ENCODE measurements at regions not wholly inside any gene's neighbourhood (a gene's known extent, or its start where the extent isn't known, plus 50 kb on each side); places are given as distances from the start of the nearest gene placed in this dataset.

DNA sequence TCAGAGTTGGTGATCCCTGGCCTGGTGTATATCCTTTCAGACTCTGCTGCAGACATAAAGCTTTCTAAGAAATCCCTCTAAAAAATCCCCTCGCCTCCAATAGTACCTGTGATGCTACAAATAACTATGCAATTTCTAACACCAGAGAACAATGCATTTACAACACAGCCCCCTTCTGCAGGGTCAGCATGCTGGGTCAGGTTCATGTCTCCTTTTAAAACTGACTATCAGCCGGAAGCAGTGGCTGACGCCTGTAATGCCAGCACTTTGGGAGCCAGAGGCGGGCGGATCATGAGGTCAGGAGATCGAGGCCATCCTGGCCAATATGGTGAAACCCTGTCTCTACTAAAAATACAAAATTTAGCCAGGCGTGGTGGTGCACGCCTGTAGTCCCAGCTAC, 77.0 kb upstream of the SPATA12 start (continued):
- TF ChIP-seq, protein P1, sequence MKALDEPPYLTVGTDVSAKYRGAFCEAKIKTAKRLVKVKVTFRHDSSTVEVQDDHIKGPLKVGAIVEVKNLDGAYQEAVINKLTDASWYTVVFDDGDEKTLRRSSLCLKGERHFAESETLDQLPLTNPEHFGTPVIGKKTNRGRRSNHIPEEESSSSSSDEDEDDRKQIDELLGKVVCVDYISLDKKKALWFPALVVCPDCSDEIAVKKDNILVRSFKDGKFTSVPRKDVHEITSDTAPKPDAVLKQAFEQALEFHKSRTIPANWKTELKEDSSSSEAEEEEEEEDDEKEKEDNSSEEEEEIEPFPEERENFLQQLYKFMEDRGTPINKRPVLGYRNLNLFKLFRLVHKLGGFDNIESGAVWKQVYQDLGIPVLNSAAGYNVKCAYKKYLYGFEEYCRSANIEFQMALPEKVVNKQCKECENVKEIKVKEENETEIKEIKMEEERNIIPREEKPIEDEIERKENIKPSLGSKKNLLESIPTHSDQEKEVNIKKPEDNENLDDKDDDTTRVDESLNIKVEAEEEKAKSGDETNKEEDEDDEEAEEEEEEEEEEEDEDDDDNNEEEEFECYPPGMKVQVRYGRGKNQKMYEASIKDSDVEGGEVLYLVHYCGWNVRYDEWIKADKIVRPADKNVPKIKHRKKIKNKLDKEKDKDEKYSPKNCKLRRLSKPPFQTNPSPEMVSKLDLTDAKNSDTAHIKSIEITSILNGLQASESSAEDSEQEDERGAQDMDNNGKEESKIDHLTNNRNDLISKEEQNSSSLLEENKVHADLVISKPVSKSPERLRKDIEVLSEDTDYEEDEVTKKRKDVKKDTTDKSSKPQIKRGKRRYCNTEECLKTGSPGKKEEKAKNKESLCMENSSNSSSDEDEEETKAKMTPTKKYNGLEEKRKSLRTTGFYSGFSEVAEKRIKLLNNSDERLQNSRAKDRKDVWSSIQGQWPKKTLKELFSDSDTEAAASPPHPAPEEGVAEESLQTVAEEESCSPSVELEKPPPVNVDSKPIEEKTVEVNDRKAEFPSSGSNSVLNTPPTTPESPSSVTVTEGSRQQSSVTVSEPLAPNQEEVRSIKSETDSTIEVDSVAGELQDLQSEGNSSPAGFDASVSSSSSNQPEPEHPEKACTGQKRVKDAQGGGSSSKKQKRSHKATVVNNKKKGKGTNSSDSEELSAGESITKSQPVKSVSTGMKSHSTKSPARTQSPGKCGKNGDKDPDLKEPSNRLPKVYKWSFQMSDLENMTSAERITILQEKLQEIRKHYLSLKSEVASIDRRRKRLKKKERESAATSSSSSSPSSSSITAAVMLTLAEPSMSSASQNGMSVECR (CRISPR knock-in tag; IDR thresholded peaks at IDR 0.05; ENCODE audit: borderline replicate concordance), result no peak
- TF ChIP-seq ZNF423 (CRISPR knock-in tag; IDR thresholded peaks at IDR 0.05) (no peak), FOXJ3 (CRISPR knock-in tag; IDR thresholded peaks at IDR 0.05; ENCODE audit: borderline replicate concordance) (no peak), NR1H2 (CRISPR knock-in tag; IDR thresholded peaks at IDR 0.05) (no peak), TP53 (CRISPR knock-in tag; IDR thresholded peaks at IDR 0.05) (no peak), EMX1 (CRISPR knock-in tag; IDR thresholded peaks at IDR 0.05) (no peak)
- TF ChIP-seq, protein P2, sequence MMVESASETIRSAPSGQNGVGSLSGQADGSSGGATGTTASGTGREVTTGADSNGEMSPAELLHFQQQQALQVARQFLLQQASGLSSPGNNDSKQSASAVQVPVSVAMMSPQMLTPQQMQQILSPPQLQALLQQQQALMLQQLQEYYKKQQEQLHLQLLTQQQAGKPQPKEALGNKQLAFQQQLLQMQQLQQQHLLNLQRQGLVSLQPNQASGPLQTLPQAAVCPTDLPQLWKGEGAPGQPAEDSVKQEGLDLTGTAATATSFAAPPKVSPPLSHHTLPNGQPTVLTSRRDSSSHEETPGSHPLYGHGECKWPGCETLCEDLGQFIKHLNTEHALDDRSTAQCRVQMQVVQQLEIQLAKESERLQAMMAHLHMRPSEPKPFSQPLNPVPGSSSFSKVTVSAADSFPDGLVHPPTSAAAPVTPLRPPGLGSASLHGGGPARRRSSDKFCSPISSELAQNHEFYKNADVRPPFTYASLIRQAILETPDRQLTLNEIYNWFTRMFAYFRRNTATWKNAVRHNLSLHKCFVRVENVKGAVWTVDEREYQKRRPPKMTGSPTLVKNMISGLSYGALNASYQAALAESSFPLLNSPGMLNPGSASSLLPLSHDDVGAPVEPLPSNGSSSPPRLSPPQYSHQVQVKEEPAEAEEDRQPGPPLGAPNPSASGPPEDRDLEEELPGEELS (CRISPR knock-in tag; IDR thresholded peaks at IDR 0.05), result no peak
- TF ChIP-seq, protein P3, sequence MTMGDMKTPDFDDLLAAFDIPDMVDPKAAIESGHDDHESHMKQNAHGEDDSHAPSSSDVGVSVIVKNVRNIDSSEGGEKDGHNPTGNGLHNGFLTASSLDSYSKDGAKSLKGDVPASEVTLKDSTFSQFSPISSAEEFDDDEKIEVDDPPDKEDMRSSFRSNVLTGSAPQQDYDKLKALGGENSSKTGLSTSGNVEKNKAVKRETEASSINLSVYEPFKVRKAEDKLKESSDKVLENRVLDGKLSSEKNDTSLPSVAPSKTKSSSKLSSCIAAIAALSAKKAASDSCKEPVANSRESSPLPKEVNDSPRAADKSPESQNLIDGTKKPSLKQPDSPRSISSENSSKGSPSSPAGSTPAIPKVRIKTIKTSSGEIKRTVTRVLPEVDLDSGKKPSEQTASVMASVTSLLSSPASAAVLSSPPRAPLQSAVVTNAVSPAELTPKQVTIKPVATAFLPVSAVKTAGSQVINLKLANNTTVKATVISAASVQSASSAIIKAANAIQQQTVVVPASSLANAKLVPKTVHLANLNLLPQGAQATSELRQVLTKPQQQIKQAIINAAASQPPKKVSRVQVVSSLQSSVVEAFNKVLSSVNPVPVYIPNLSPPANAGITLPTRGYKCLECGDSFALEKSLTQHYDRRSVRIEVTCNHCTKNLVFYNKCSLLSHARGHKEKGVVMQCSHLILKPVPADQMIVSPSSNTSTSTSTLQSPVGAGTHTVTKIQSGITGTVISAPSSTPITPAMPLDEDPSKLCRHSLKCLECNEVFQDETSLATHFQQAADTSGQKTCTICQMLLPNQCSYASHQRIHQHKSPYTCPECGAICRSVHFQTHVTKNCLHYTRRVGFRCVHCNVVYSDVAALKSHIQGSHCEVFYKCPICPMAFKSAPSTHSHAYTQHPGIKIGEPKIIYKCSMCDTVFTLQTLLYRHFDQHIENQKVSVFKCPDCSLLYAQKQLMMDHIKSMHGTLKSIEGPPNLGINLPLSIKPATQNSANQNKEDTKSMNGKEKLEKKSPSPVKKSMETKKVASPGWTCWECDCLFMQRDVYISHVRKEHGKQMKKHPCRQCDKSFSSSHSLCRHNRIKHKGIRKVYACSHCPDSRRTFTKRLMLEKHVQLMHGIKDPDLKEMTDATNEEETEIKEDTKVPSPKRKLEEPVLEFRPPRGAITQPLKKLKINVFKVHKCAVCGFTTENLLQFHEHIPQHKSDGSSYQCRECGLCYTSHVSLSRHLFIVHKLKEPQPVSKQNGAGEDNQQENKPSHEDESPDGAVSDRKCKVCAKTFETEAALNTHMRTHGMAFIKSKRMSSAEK (CRISPR knock-in tag; IDR thresholded peaks at IDR 0.05; ENCODE audit: borderline replicate concordance), result no peak

DNA sequence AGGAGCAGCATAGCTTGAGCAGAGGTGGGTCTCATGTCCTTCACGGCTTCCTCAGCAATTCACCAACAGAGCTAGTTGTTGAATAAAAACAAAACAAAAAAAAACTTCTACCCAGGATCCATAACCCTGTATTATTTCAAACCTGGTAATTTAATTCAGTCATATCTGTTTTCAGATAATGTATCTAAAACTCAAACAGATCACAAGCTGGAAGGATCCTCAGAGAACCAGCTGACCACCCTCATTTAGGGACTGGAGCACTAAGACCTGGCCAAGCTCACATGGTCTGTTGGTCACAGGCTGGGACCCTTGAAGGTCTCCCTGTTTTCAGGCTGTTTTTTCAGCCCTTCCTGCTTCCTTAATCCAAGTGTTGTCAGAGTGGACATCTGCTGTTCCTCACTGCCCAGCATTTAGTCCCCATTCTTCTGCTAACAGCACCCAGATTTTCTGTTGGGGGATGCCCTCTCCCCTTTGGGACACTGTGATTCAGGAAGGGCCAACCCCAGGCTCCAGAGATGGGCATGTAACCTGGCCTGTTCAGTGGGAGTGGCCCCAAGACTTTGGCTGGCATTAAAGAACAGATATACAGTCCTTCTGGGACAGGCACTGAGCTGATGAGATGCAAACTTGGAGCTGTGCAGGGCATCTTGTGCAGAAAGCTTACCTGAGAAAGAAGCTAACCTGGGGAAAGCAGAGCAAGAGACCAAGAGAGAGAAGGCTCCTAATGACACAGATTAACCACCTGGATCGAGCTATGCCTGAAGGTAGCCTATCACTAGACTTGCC, 78.8 kb upstream of the SPATA12 start:
- H3K27me3 Mint-ChIP-seq (ENCODE audit: low read depth), result no peaks in the 10 kb centered on the region
- no peaks in the 10 kb centered on the region for H3K36me3 Mint-ChIP-seq
- POLR2A ChIA-PET, result no interaction called here
- no peak overlapping the region for H3K27ac Mint-ChIP-seq
- H3K4me3 Mint-ChIP-seq, result no peak overlapping the region
- H3K9me3 Mint-ChIP-seq, result no peaks in the 10 kb centered on the region
- no peak for DNase-seq (ENCODE audit: low spot score)
- H3K4me1 Mint-ChIP-seq, result peaks cover 13% of the 10 kb centered on the region
- ATAC-seq, result no peak
- CTCF ChIA-PET, result no interaction called here
- TF ChIP-seq, protein P4, sequence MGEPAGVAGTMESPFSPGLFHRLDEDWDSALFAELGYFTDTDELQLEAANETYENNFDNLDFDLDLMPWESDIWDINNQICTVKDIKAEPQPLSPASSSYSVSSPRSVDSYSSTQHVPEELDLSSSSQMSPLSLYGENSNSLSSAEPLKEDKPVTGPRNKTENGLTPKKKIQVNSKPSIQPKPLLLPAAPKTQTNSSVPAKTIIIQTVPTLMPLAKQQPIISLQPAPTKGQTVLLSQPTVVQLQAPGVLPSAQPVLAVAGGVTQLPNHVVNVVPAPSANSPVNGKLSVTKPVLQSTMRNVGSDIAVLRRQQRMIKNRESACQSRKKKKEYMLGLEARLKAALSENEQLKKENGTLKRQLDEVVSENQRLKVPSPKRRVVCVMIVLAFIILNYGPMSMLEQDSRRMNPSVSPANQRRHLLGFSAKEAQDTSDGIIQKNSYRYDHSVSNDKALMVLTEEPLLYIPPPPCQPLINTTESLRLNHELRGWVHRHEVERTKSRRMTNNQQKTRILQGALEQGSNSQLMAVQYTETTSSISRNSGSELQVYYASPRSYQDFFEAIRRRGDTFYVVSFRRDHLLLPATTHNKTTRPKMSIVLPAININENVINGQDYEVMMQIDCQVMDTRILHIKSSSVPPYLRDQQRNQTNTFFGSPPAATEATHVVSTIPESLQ (CRISPR knock-in tag; IDR thresholded peaks at IDR 0.05), result no peak
- TF ChIP-seq, protein P2 (CRISPR knock-in tag; IDR thresholded peaks at IDR 0.05), result no peak
- no peak for TF ChIP-seq GABPB1 (CRISPR knock-in tag; IDR thresholded peaks at IDR 0.05)
- TF ChIP-seq NR3C1 (CRISPR knock-in tag; conservative IDR thresholded peaks at IDR 0.05; ENCODE audit: low read depth), result no peak
- TF ChIP-seq, protein P5, sequence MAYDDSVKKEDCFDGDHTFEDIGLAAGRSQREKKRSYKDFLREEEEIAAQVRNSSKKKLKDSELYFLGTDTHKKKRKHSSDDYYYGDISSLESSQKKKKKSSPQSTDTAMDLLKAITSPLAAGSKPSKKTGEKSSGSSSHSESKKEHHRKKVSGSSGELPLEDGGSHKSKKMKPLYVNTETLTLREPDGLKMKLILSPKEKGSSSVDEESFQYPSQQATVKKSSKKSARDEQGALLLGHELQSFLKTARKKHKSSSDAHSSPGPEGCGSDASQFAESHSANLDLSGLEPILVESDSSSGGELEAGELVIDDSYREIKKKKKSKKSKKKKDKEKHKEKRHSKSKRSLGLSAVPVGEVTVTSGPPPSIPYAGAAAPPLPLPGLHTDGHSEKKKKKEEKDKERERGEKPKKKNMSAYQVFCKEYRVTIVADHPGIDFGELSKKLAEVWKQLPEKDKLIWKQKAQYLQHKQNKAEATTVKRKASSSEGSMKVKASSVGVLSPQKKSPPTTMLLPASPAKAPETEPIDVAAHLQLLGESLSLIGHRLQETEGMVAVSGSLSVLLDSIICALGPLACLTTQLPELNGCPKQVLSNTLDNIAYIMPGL (CRISPR knock-in tag; IDR thresholded peaks at IDR 0.05), result no peak
- TF ChIP-seq FOXJ3 (CRISPR knock-in tag; IDR thresholded peaks at IDR 0.05; ENCODE audit: borderline replicate concordance), result no peak
- TF ChIP-seq, protein P6, sequence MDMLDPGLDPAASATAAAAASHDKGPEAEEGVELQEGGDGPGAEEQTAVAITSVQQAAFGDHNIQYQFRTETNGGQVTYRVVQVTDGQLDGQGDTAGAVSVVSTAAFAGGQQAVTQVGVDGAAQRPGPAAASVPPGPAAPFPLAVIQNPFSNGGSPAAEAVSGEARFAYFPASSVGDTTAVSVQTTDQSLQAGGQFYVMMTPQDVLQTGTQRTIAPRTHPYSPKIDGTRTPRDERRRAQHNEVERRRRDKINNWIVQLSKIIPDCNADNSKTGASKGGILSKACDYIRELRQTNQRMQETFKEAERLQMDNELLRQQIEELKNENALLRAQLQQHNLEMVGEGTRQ (CRISPR knock-in tag; IDR thresholded peaks at IDR 0.05), result no peak
- TF ChIP-seq, protein P7, sequence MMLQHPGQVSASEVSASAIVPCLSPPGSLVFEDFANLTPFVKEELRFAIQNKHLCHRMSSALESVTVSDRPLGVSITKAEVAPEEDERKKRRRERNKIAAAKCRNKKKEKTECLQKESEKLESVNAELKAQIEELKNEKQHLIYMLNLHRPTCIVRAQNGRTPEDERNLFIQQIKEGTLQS (CRISPR knock-in tag; conservative IDR thresholded peaks at IDR 0.05), result no peak
- no peak for TF ChIP-seq FOXK1 (CRISPR knock-in tag; IDR thresholded peaks at IDR 0.05)
- TF ChIP-seq JAZF1 (CRISPR knock-in tag; IDR thresholded peaks at IDR 0.05), result no peak
